ENCODE measurements at regions not wholly inside any gene's neighbourhood (a gene's known extent, or its start where the extent isn't known, plus 50 kb on each side); places are given as distances from the start of the nearest gene placed in this dataset.

- TF ChIP-seq CTCF (IDR thresholded peaks at IDR 0.05; ENCODE audit: extremely low read depth, low read depth, low read length): no peak
- no peaks in the 10 kb centered on the region for H3K36me3 ChIP-seq (ENCODE audit: insufficient read depth, low read length)
- no peaks in the 10 kb centered on the region for H3K27me3 ChIP-seq (ENCODE audit: insufficient read depth, low read length)
- peaks cover 17% of the 10 kb centered on the region for H3K4me1 ChIP-seq (ENCODE audit: insufficient read depth, low read length)
- DNase-seq (ENCODE audit: insufficient read length, low spot score, missing footprints): no peak
- H2AFZ ChIP-seq (ENCODE audit: low read length): no peak overlapping the region
- H3K27ac ChIP-seq (ENCODE audit: low read depth, low read length): peak overlapping the region; percentile 69
- H3K9me3 ChIP-seq (ENCODE audit: low read depth, low read length): no peaks in the 10 kb centered on the region
- H4K20me1 ChIP-seq (ENCODE audit: insufficient read depth, low read length): no peaks in the 10 kb centered on the region
- H3K4me3 ChIP-seq (ENCODE audit: insufficient read depth, low read length): no peak overlapping the region
- no peak overlapping the region for H3K4me2 ChIP-seq (ENCODE audit: insufficient read depth, low read length)
- no peaks in the 10 kb centered on the region for H3K79me2 ChIP-seq (ENCODE audit: insufficient read depth, low read length)
These were observed 123.1 kb upstream of the KRR1 start for GRCh38 chr12:75634244-75635222.

- no peak for DNase-seq (ENCODE audit: insufficient read length, low spot score, missing footprints)
- Histone ChIP-seq H2AFZ (ENCODE audit: low read length) (no peak overlapping the region), H3K27me3 (ENCODE audit: insufficient read depth, low read length) (no peaks in the 10 kb centered on the region), H3K4me1 (ENCODE audit: insufficient read depth, low read length) (peaks cover 17% of the 10 kb centered on the region), H3K79me2 (ENCODE audit: insufficient read depth, low read length) (no peaks in the 10 kb centered on the region), H3K4me2 (ENCODE audit: insufficient read depth, low read length) (no peak overlapping the region), H3K4me3 (ENCODE audit: insufficient read depth, low read length) (no peak overlapping the region), H3K9me3 (ENCODE audit: low read depth, low read length) (no peaks in the 10 kb centered on the region), H4K20me1 (ENCODE audit: insufficient read depth, low read length) (no peaks in the 10 kb centered on the region), H3K36me3 (ENCODE audit: insufficient read depth, low read length) (no peaks in the 10 kb centered on the region), H3K27ac (ENCODE audit: low read depth, low read length) (no peak overlapping the region)
- no peak for TF ChIP-seq CTCF (IDR thresholded peaks at IDR 0.05; ENCODE audit: extremely low read depth, low read depth, low read length)
These were observed 122.4 kb upstream of the KRR1 start for GRCh38 chr12:75633789-75634188.

GRCh38 chr12:75632442-75632841 lies 121.0 kb upstream of the KRR1 start:
- Histone ChIP-seq H3K4me3 (ENCODE audit: insufficient read depth, low read length) (no peak overlapping the region), H3K9me3 (ENCODE audit: low read depth, low read length) (no peaks in the 10 kb centered on the region), H2AFZ (ENCODE audit: low read length) (peak overlapping the region; percentile 58), H3K27ac (ENCODE audit: low read depth, low read length) (no peak overlapping the region), H3K27me3 (ENCODE audit: insufficient read depth, low read length) (no peaks in the 10 kb centered on the region), H3K4me1 (ENCODE audit: insufficient read depth, low read length) (peaks cover 17% of the 10 kb centered on the region), H3K4me2 (ENCODE audit: insufficient read depth, low read length) (no peak overlapping the region), H3K36me3 (ENCODE audit: insufficient read depth, low read length) (no peaks in the 10 kb centered on the region), H4K20me1 (ENCODE audit: insufficient read depth, low read length) (no peaks in the 10 kb centered on the region), H3K79me2 (ENCODE audit: insufficient read depth, low read length) (no peaks in the 10 kb centered on the region)
- TF ChIP-seq CTCF (IDR thresholded peaks at IDR 0.05; ENCODE audit: extremely low read depth, low read depth, low read length): no peak
- DNase-seq (ENCODE audit: insufficient read length, low spot score, missing footprints): no peak

- H3K27ac ChIP-seq (ENCODE audit: low read depth, low read length): no peak overlapping the region
- TF ChIP-seq CTCF (IDR thresholded peaks at IDR 0.05; ENCODE audit: extremely low read depth, low read depth, low read length): no peak
- H3K27me3 ChIP-seq (ENCODE audit: insufficient read depth, low read length): no peaks in the 10 kb centered on the region
- H3K4me2 ChIP-seq (ENCODE audit: insufficient read depth, low read length): no peak overlapping the region
- H2AFZ ChIP-seq (ENCODE audit: low read length): no peak overlapping the region
- peaks cover 17% of the 10 kb centered on the region for H3K4me1 ChIP-seq (ENCODE audit: insufficient read depth, low read length)
- no peaks in the 10 kb centered on the region for H3K9me3 ChIP-seq (ENCODE audit: low read depth, low read length)
- H3K36me3 ChIP-seq (ENCODE audit: insufficient read depth, low read length): no peaks in the 10 kb centered on the region
- DNase-seq (ENCODE audit: insufficient read length, low spot score, missing footprints): no peak
- H3K4me3 ChIP-seq (ENCODE audit: insufficient read depth, low read length): no peak overlapping the region
- no peaks in the 10 kb centered on the region for H4K20me1 ChIP-seq (ENCODE audit: insufficient read depth, low read length)
- no peaks in the 10 kb centered on the region for H3K79me2 ChIP-seq (ENCODE audit: insufficient read depth, low read length)
These were observed 120.4 kb upstream of the KRR1 start for GRCh38 chr12:75631831-75632230.
